HEK293 (cell line): ENCODE measurements at regions not wholly inside any gene's neighbourhood (a gene's known extent, or its start where the extent isn't known, plus 50 kb on each side); places are given as distances from the start of the nearest gene placed in this dataset.

Experiments used
- CTCF ChIA-PET: fragments of 350-600 bp; formaldehyde crosslinking; extraction: SDS; loops from one replicate; lab custom pipeline; 2021; ENCODE audit warnings: antibody characterized with exemption; lab: Yijun Ruan, JAX
- POLR2A ChIA-PET: fragments of 300-600 bp; formaldehyde crosslinking; extraction: SDS; loops from one replicate; lab custom pipeline; 2020; ENCODE audit warnings: antibody characterized with exemption, inconsistent platforms; lab: Yijun Ruan, JAX
- H3K27ac ChIP-seq: fragments of 200-500 bp; sonication (Bioruptor generic); 2 replicates; pipeline ENCODE4 v1.5.1; 2014; ENCODE audit warnings: low read depth, low read length, control low read depth, inconsistent platforms; ENCODE audit errors: extremely low read depth
- H3K36me3 ChIP-seq, 2 experiments: fragments of 200-500 bp in 1 of 2; sonication (Bioruptor generic) in 1 of 2; 1 replicate in 1 of 2; 2 replicates in 1 of 2; pipeline ENCODE4 v1.5.1; 2014 to 2017; ENCODE audit warnings: inconsistent platforms in 2 of 2, low read length in 2 of 2; ENCODE audit not compliant: control insufficient read depth in 2 of 2, insufficient read depth in 1 of 2
- H3K4me1 ChIP-seq: fragments of 200-500 bp; sonication (Bioruptor generic); 2 replicates; pipeline ENCODE4 v1.5.1; 2014; ENCODE audit warnings: mild to moderate bottlenecking, low read length, inconsistent platforms; ENCODE audit not compliant: control insufficient read depth, insufficient read depth
- H3K4me3 ChIP-seq: 2 replicates; pipeline ENCODE4 v1.5.1; 2011; ENCODE audit warnings: low read depth, mild to moderate bottlenecking, control low read depth, low read length, moderate library complexity
- H3K9me3 ChIP-seq: fragments of 200-500 bp; sonication (Bioruptor generic); 2 replicates; pipeline ENCODE4 v1.5.1; 2014; ENCODE audit warnings: low read depth, low read length, inconsistent platforms; ENCODE audit not compliant: control insufficient read depth, insufficient read depth
- AEBP2 ChIP-seq: fragments of 450-650 bp; formaldehyde crosslinking; IDR thresholded peaks from 2 replicates; pipeline ENCODE4 v1.5.1; 2016; ENCODE audit warnings: missing biosample characterization, missing genetic modification characterization, borderline replicate concordance
- BCL11B ChIP-seq: fragments of 450-650 bp; formaldehyde crosslinking; IDR thresholded peaks from 2 replicates; pipeline ENCODE4 v1.5.1; 2016; ENCODE audit warnings: low read depth, missing biosample characterization, missing genetic modification characterization
- BCL6B ChIP-seq: fragments of 450-650 bp; formaldehyde crosslinking; IDR thresholded peaks from 2 replicates; pipeline ENCODE4 v1.5.1; 2017; ENCODE audit warnings: missing biosample characterization, missing genetic modification characterization
- CTCF ChIP-seq: fragments of 450-650 bp; formaldehyde crosslinking; IDR thresholded peaks from 2 replicates; pipeline ENCODE4 v1.5.1; 2016; ENCODE audit warnings: missing biosample characterization, missing genetic modification characterization
- HIC1 ChIP-seq: fragments of 450-650 bp; formaldehyde crosslinking; IDR thresholded peaks from 2 replicates; pipeline ENCODE4 v1.5.1; 2016; ENCODE audit warnings: missing biosample characterization, missing genetic modification characterization
- KLF8 ChIP-seq: fragments of 450-650 bp; formaldehyde crosslinking; IDR thresholded peaks from 2 replicates; pipeline ENCODE4 v1.5.1; 2016; ENCODE audit warnings: missing biosample characterization, missing genetic modification characterization
- PBX3 ChIP-seq: sonication (generic); formaldehyde crosslinking; IDR thresholded peaks from 2 replicates; pipeline ENCODE4 v1.8.1; 2022; ENCODE audit warnings: mild to moderate bottlenecking, moderate library complexity, missing genetic modification reagents
- SETDB1 ChIP-seq: IDR thresholded peaks from one replicate; pipeline ENCODE4 v1.6.1; 2017; ENCODE audit warnings: mild to moderate bottlenecking, low read length, moderate library complexity, mixed read lengths; ENCODE audit not compliant: insufficient read length
- YY1 ChIP-seq: fragments of 450-650 bp; formaldehyde crosslinking; IDR thresholded peaks from 2 replicates; pipeline ENCODE4 v1.5.1; 2018; ENCODE audit warnings: missing biosample characterization, missing genetic modification characterization
- ZNF112 ChIP-seq: fragments of 450-650 bp; formaldehyde crosslinking; IDR thresholded peaks from 2 replicates; pipeline ENCODE4 v1.5.0; 2017; ENCODE audit warnings: missing biosample characterization, missing genetic modification characterization
- ZNF223 ChIP-seq: fragments of 450-650 bp; formaldehyde crosslinking; IDR thresholded peaks from 2 replicates; pipeline ENCODE4 v1.5.1; 2016; ENCODE audit warnings: missing biosample characterization, missing genetic modification characterization
- ZNF23 ChIP-seq: fragments of 450-650 bp; formaldehyde crosslinking; IDR thresholded peaks from 2 replicates; pipeline ENCODE4 v1.5.1; 2016; ENCODE audit warnings: missing biosample characterization, missing genetic modification characterization, borderline replicate concordance
- ZNF239 ChIP-seq: fragments of 450-650 bp; formaldehyde crosslinking; IDR thresholded peaks from 2 replicates; pipeline ENCODE4 v1.5.1; 2016; ENCODE audit warnings: missing biosample characterization, missing genetic modification characterization
- ZNF433 ChIP-seq: fragments of 450-650 bp; formaldehyde crosslinking; IDR thresholded peaks from 2 replicates; pipeline ENCODE4 v1.5.1; 2016; ENCODE audit warnings: missing biosample characterization, missing genetic modification characterization, low read depth
- ZNF501 ChIP-seq: fragments of 450-650 bp; formaldehyde crosslinking; IDR thresholded peaks from 2 replicates; pipeline ENCODE4 v1.5.1; 2016; ENCODE audit warnings: missing biosample characterization, missing genetic modification characterization
- ZNF518A ChIP-seq: fragments of 450-650 bp; formaldehyde crosslinking; conservative IDR thresholded peaks from 2 replicates; pipeline ENCODE4 v1.5.1; 2016; ENCODE audit warnings: low read depth, missing biosample characterization, missing genetic modification characterization
- ZNF610 ChIP-seq: fragments of 450-650 bp; formaldehyde crosslinking; IDR thresholded peaks from 2 replicates; pipeline ENCODE4 v1.5.1; 2016; ENCODE audit warnings: missing biosample characterization, missing genetic modification characterization, borderline replicate concordance
- ZNF664 ChIP-seq: fragments of 450-650 bp; formaldehyde crosslinking; IDR thresholded peaks from 2 replicates; pipeline ENCODE4 v1.5.1; 2016; ENCODE audit warnings: missing biosample characterization, missing genetic modification characterization
- ZNF777 ChIP-seq: fragments of 450-650 bp; formaldehyde crosslinking; IDR thresholded peaks from 2 replicates; pipeline ENCODE4 v1.5.1; 2017; ENCODE audit warnings: missing biosample characterization, missing genetic modification characterization, borderline replicate concordance
- ZNF785 ChIP-seq: fragments of 450-650 bp; formaldehyde crosslinking; IDR thresholded peaks from 2 replicates; pipeline ENCODE4 v1.5.1; 2016; ENCODE audit warnings: missing biosample characterization, missing genetic modification characterization
- ZSCAN4 ChIP-seq: fragments of 450-650 bp; formaldehyde crosslinking; IDR thresholded peaks from 2 replicates; pipeline ENCODE4 v1.5.1; 2017; ENCODE audit warnings: missing biosample characterization, missing genetic modification characterization

- TF ChIP-seq ZNF112 (no peak), ZSCAN4 (no peak), ZNF223 (tag by site-specific recombination) (no peak), HIC1 (no peak), ZNF518A (tag by site-specific recombination) (no peak), ZNF664 (no peak), PBX3 (no peak)
These were observed 65.1 kb upstream of the PRB2 start (continued) for GRCh38 chr12:11460343-11461023.

- POLR2A ChIA-PET, result no interaction called here
- no peak overlapping the region for H3K27ac ChIP-seq
These were observed 66.1 kb upstream of the PRB2 start for GRCh38 chr12:11461433-11461832.

GRCh38 chr12:11477110-11477509 lies 81.7 kb upstream of the PRB2 start:
- Histone ChIP-seq H3K36me3 (no peaks in the 10 kb centered on the region), H3K9me3 (no peaks in the 10 kb centered on the region), H3K4me3 (no peak overlapping the region), H3K4me1 (no peaks in the 10 kb centered on the region), H3K27ac (no peak overlapping the region)
- CTCF ChIA-PET, result no interaction called here
- POLR2A ChIA-PET, result no interaction called here
- TF ChIP-seq BCL11B (tag by site-specific recombination) (no peak), ZNF501 (tag by site-specific recombination) (no peak), ZNF610 (tag by site-specific recombination) (no peak), ZNF785 (no peak), YY1 (tag by site-specific recombination) (no peak), AEBP2 (tag by site-specific recombination) (no peak), CTCF (tag by site-specific recombination) (no peak)

More at GRCh38 chr12:11461433-11461832, 66.1 kb upstream of the PRB2 start:
- Histone ChIP-seq H3K36me3 (no peaks in the 10 kb centered on the region), H3K4me3 (no peak overlapping the region), H3K4me1 (no peaks in the 10 kb centered on the region), H3K9me3 (no peaks in the 10 kb centered on the region)
- CTCF ChIA-PET, result no interaction called here
- TF ChIP-seq BCL6B, result no peak
- no peak for TF ChIP-seq ZNF433 (tag by site-specific recombination)
- no peak for TF ChIP-seq SETDB1
- TF ChIP-seq ZNF23 (tag by site-specific recombination), result no peak
- TF ChIP-seq ZNF239, result no peak
- TF ChIP-seq KLF8 (tag by site-specific recombination), result no peak
- TF ChIP-seq ZNF777, result no peak
